Thyroid gland (tissue), 4 donors: ENCODE measurements at regions not wholly inside any gene's neighbourhood (a gene's known extent, or its start where the extent isn't known, plus 50 kb on each side); places are given as distances from the start of the nearest gene placed in this dataset.

Experiments
- CTCF ChIP-seq, 6 experiments: fragments of 200-600 bp in 3 of 6; fragments of 450-650 bp in 3 of 6; sonication (generic) in 3 of 6; IDR thresholded peaks; one replicate each; pipeline ENCODE4 v1.5.1; 2016 to 2019; ENCODE audit warnings: antibody characterized with exemption in 6 of 6, mild to moderate bottlenecking in 2 of 6, inconsistent platforms in 1 of 6, moderate library complexity in 1 of 6
- POLR2A ChIP-seq, 2 donors: fragments of 450-650 bp; IDR thresholded peaks; one replicate each; pipeline ENCODE4 v1.6.1; 2017; ENCODE audit warnings: antibody characterized with exemption in 2 of 2, mild to moderate bottlenecking in 2 of 2, moderate library complexity in 1 of 2

- no peak for TF ChIP-seq CTCF (IDR thresholded peaks at IDR 0.05)
- no peak for TF ChIP-seq POLR2A (IDR thresholded peaks at IDR 0.05)
Measured at GRCh38 chrX:52277666-52278065, 91.2 kb upstream of the XAGE2 start.
